Activated CD8-positive, alpha-beta T cell treated with anti-CD3 and anti-CD28 coated beads for 36 hours (primary cell): ENCODE measurements at regions not wholly inside any gene's neighbourhood (a gene's known extent, or its start where the extent isn't known, plus 50 kb on each side); places are given as distances from the start of the nearest gene placed in this dataset.
"Not testable (repeated sequence)": the region's sequence is repeated elsewhere in the genome, so short reads cannot be mapped to it uniquely, and the experiment has no call there.

ENCODE experiments used
- ATAC-seq: fragments of 200-7000 bp; cut with Tn5 transposase; one replicate; pipeline ENCODE4 v1.10.0; 2021; ENCODE audit warnings: mild to moderate bottlenecking, moderate library complexity
- CTCF ChIA-PET: fragments of 350-600 bp; sonication (Branson Sonifier 250); formaldehyde crosslinking; loops from one replicate; lab custom pipeline; 2021; ENCODE audit warnings: antibody characterized with exemption; lab: Charles Lee
- POLR2A ChIA-PET: fragments of 350-600 bp; sonication (Branson Sonifier 250); formaldehyde crosslinking; loops from one replicate; lab custom pipeline; 2021; ENCODE audit warnings: antibody characterized with exemption; lab: Charles Lee
- DNase-seq: peaks from one replicate; pipeline ENCODE4 v3.0.0-alpha.2; 2020
- H3K27ac Mint-ChIP-seq: one replicate; pipeline ENCODE4 v1.8.0; 2021; ENCODE audit warnings: mild to moderate bottlenecking, mixed read lengths
- H3K27me3 Mint-ChIP-seq: one replicate; pipeline ENCODE4 v1.8.0; 2021; ENCODE audit warnings: mixed read lengths
- H3K36me3 Mint-ChIP-seq: one replicate; pipeline ENCODE4 v1.8.0; 2021; ENCODE audit warnings: low read depth, mixed read lengths
- H3K4me1 Mint-ChIP-seq: one replicate; pipeline ENCODE4 v1.8.0; 2021; ENCODE audit warnings: low read depth, mixed read lengths
- H3K4me3 Mint-ChIP-seq: one replicate; pipeline ENCODE4 v1.8.0; 2021; ENCODE audit warnings: mild to moderate bottlenecking, moderate library complexity, mixed read lengths
- H3K9me3 Mint-ChIP-seq: one replicate; pipeline ENCODE4 v1.8.0; 2021; ENCODE audit warnings: mixed read lengths
- intact Hi-C: fragments of 100-400 bp; cut with micrococcal nuclease; formaldehyde crosslinking; loops from one replicate; pipeline ENCODE4 v1.10.0; 2022
- TF ChIP-seq, protein P1 (sequence below): fragments of 200-600 bp; IDR thresholded peaks from one replicate; pipeline ENCODE4 v1.8.0; 2022; ENCODE audit warnings: antibody characterized with exemption, mild to moderate bottlenecking

DNA sequence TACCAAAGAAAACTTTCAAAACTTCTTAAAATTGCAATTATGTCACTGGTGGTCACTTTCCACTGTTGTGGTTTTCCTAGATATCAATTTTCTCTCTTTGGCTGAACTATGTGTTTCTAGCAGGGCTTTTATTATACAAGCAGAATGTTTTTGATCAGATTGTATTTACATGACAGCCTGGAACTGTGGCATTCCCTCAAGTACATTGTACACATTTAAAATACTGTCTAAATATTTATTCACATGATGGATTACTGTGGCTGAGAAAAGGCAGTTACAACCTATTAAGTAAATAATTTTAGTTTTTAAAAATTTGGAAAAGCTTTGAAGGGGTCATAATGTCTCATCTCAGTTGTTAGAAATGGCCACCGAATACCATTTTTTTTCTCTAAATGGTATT, 231.9 kb upstream of the PPP1R3A start:
- no peak overlapping the region for H3K4me3 Mint-ChIP-seq
- no peaks in the 10 kb centered on the region for H3K9me3 Mint-ChIP-seq
- no peaks in the 10 kb centered on the region for H3K4me1 Mint-ChIP-seq
- no peak for ATAC-seq
- no peak for DNase-seq
- TF ChIP-seq, protein P1, sequence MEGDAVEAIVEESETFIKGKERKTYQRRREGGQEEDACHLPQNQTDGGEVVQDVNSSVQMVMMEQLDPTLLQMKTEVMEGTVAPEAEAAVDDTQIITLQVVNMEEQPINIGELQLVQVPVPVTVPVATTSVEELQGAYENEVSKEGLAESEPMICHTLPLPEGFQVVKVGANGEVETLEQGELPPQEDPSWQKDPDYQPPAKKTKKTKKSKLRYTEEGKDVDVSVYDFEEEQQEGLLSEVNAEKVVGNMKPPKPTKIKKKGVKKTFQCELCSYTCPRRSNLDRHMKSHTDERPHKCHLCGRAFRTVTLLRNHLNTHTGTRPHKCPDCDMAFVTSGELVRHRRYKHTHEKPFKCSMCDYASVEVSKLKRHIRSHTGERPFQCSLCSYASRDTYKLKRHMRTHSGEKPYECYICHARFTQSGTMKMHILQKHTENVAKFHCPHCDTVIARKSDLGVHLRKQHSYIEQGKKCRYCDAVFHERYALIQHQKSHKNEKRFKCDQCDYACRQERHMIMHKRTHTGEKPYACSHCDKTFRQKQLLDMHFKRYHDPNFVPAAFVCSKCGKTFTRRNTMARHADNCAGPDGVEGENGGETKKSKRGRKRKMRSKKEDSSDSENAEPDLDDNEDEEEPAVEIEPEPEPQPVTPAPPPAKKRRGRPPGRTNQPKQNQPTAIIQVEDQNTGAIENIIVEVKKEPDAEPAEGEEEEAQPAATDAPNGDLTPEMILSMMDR, result no peak
- H3K36me3 Mint-ChIP-seq, result no peaks in the 10 kb centered on the region
- CTCF ChIA-PET, result no interaction called here
- intact Hi-C loops, result no loop called here
- H3K27me3 Mint-ChIP-seq, result no peaks in the 10 kb centered on the region
- H3K27ac Mint-ChIP-seq, result no peak overlapping the region
- POLR2A ChIA-PET, result no interaction called here

DNA sequence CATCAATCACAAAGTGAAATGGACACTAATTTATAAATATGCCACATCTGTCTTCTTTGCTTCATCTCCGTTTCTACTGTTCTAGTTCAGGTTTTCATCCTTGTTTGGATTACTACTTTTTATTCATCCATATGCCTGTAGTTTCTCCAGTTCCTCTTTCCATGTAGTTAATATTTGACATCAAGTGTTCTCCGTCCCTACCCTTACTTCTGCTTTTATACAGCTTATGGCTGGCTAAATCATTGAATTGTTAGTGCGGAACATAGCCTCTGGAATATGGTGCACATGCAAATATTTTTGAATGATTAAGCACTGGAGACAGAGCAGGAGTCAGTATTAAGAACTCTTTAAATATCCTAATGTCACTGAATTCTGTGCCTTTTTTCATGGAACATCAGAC, 230.0 kb upstream of the PPP1R3A start:
- Mint-ChIP-seq H3K9me3 (no peaks in the 10 kb centered on the region), H3K27ac (no peak overlapping the region), H3K36me3 (no peaks in the 10 kb centered on the region), H3K4me3 (no peak overlapping the region), H3K4me1 (no peaks in the 10 kb centered on the region), H3K27me3 (no peaks in the 10 kb centered on the region)
- no peak for ATAC-seq
- no peak for DNase-seq
- CTCF ChIA-PET, result no interaction called here
- POLR2A ChIA-PET, result no interaction called here
- intact Hi-C loops, result no loop called here
- TF ChIP-seq, protein P1, result no peak

DNA sequence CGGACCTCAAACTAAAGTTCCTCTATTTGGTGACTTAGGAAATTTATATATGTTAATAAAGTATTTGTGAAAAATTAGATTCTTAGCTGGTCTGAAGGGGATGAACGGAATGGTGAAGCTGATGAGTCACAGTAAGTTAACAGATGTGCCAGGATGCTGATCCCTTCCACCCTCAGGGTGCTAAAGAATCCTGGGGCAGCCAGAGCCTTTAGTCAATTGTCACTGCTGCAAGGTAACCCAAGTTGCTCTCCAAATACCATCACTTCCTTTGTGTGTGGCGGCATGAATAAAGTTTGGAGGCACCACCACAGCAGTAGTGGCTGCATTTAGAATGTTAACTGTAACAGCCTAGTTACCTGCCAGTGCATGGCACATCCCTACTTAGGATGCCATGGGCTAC, 222.6 kb upstream of the PPP1R3A start:
- Mint-ChIP-seq H3K4me3 (no peak overlapping the region), H3K9me3 (no peaks in the 10 kb centered on the region), H3K27ac (no peak overlapping the region), H3K36me3 (no peaks in the 10 kb centered on the region), H3K4me1 (no peaks in the 10 kb centered on the region), H3K27me3 (no peaks in the 10 kb centered on the region)
- ChIA-PET POLR2A (no interaction called here), CTCF (no interaction called here)
- DNase-seq (no peak), ATAC-seq (no peak)
- intact Hi-C loops, result no loop called here
- TF ChIP-seq, protein P1, result no peak

DNA sequence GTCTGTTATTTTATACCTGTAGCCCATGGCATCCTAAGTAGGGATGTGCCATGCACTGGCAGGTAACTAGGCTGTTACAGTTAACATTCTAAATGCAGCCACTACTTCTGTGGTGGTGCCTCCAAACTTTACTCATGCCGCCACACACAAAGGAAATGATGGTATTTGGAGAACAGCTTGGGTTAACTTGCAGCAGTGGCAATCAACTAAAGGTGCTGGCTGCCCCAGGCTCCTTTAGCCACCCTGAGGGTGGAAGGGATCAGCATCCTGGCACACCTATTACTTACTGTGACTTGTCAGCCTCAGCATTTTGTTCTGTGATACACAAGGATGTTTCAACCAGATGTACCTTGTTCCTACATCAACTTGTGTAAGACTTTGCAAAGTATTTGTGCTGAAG, 221.8 kb upstream of the PPP1R3A start:
- ATAC-seq (no peak), DNase-seq (no peak)
- intact Hi-C loops, result no loop called here
- CTCF ChIA-PET, result no interaction called here
- no peak overlapping the region for H3K4me3 Mint-ChIP-seq
- TF ChIP-seq, protein P1, result no peak
- no peaks in the 10 kb centered on the region for H3K9me3 Mint-ChIP-seq
- H3K27me3 Mint-ChIP-seq, result no peaks in the 10 kb centered on the region
- no peak overlapping the region for H3K27ac Mint-ChIP-seq
- POLR2A ChIA-PET, result no interaction called here
- no peaks in the 10 kb centered on the region for H3K4me1 Mint-ChIP-seq
- no peaks in the 10 kb centered on the region for H3K36me3 Mint-ChIP-seq

DNA sequence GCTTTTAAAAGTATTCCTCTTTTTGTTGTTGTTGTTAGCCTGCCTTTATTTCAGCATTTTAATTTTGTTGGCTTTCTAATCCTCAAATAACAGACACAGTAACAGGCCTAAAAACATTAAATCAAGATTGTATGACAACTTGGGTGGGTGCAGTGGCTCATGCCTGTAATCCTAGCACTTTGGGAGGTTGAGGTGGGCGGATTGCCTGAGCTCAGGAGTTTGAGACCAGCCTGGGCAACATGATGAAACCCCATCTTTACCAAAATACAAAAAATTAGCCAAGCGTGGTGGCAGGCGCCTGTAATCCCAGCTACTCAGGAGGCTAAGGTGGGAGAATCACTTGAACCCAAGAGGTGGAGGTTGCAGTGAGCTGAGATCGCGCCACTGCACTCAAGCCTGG, 220.9 kb upstream of the PPP1R3A start:
- ATAC-seq, POLR2A ChIA-PET, intact Hi-C loops, CTCF ChIA-PET, H3K4me3 Mint-ChIP-seq, H3K27ac Mint-ChIP-seq, DNase-seq, H3K4me1 Mint-ChIP-seq, H3K9me3 Mint-ChIP-seq, H3K36me3 Mint-ChIP-seq, H3K27me3 Mint-ChIP-seq: not testable (repeated sequence)

DNA sequence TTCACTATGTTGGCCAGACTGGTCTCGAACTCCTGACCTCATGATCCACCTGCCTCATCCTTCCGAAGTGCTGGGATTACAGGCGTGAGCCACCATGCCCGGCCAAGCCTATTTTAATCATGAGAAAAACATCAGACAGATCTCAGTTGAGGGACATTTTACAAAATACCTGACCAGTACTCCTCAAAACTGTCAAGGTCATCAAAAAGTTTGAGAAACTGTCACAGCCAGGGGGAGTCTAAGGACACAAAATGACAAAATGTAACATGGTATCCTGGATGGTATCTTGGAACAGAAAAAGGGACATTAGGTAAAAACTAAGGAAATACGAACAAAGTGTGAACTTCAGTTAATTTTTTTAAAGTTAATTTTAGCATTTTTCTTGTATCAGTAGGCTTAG, 219.8 kb upstream of the PPP1R3A start:
- no peaks in the 10 kb centered on the region for H3K36me3 Mint-ChIP-seq
- TF ChIP-seq, protein P1, result no peak
- no peaks in the 10 kb centered on the region for H3K4me1 Mint-ChIP-seq
- ATAC-seq (no peak), DNase-seq (no peak)
- H3K27ac Mint-ChIP-seq, result no peak overlapping the region
- H3K4me3 Mint-ChIP-seq, result no peak overlapping the region
- no peaks in the 10 kb centered on the region for H3K27me3 Mint-ChIP-seq
- CTCF ChIA-PET, result no interaction called here
- POLR2A ChIA-PET, result no interaction called here
- no peaks in the 10 kb centered on the region for H3K9me3 Mint-ChIP-seq
- intact Hi-C loops, result no loop called here
